HepG2 (cell line): ENCODE measurements at regions not wholly inside any gene's neighbourhood (a gene's known extent, or its start where the extent isn't known, plus 50 kb on each side); places are given as distances from the start of the nearest gene placed in this dataset.

Experiments
- ATAC-seq: fragments of 200-7000 bp; cut with Tn5 transposase; 3 replicates; pipeline ENCODE4 v1.9.1; 2020; ENCODE audit warnings: mild to moderate bottlenecking, moderate library complexity
- BruUV-seq: library from RNA; stranded (reverse); fragments of 400-500 nt; replicated peaks from 2 replicates; lab custom pipeline; 2021; lab: Mats Ljungman, UMichigan
- CTCF ChIA-PET: fragments of 300-600 bp; formaldehyde crosslinking; extraction: SDS; loops from one replicate; lab custom pipeline; 2021; ENCODE audit warnings: low total read pairs, inconsistent platforms, low intra/inter-chr PET ratio; lab: Yijun Ruan, JAX
- POLR2A ChIA-PET: fragments of 350-600 bp; sonication (Branson Sonifier 250); formaldehyde crosslinking; loops from one replicate; lab custom pipeline; 2020; ENCODE audit warnings: antibody characterized with exemption, inconsistent platforms; lab: Yijun Ruan, JAX
- DNase-seq: peaks from one replicate; pipeline ENCODE4 v3.0.0-alpha.2; 2015; ENCODE audit warnings: low spot score
- FAIRE-seq: peaks from 3 replicates; lab custom pipeline; 2011; peaks lifted over from hg19 to GRCh38; lab: Jason Lieb, UNC
- H2AFZ ChIP-seq: one replicate; pipeline ENCODE4 v1.6.1; 2011; ENCODE audit warnings: low read length, inconsistent platforms
- H3K27ac ChIP-seq: fragments of 300-600 bp; 3 replicates; pipeline ENCODE4 v1.8.0; 2011; ENCODE audit warnings: mixed run types, mild to moderate bottlenecking, mixed read lengths, low read length, inconsistent platforms; ENCODE audit not compliant: insufficient read depth; ENCODE audit errors: extremely low read length
- H3K27me3 ChIP-seq, 2 experiments: fragments of 200-600 bp in 1 of 2; 2 replicates in 1 of 2; 3 replicates in 1 of 2; pipeline versions ENCODE4 v1.6.0 to v1.8.0; 2011; ENCODE audit warnings: low read length in 2 of 2, mild to moderate bottlenecking in 2 of 2, moderate library complexity in 2 of 2, inconsistent platforms in 1 of 2; ENCODE audit not compliant: insufficient read depth in 2 of 2, control insufficient read depth in 1 of 2
- H3K36me3 ChIP-seq, 2 experiments: fragments of 200-600 bp in 1 of 2; replicated peaks in 1 of 2; 2 replicates in 1 of 2; 3 replicates in 1 of 2; pipeline versions ENCODE4 v1.5.1 to v1.8.0; 2011; ENCODE audit warnings: low read length in 2 of 2, inconsistent platforms in 1 of 2; ENCODE audit not compliant: insufficient read depth in 2 of 2, control insufficient read depth in 1 of 2
- H3K4me1 ChIP-seq: 2 replicates; pipeline ENCODE4 v1.5.1; 2012; ENCODE audit warnings: low read length, inconsistent platforms; ENCODE audit not compliant: insufficient read depth
- H3K4me2 ChIP-seq: 2 replicates; pipeline ENCODE4 v1.6.0; 2011; ENCODE audit warnings: low read depth, low read length, inconsistent platforms
- H3K4me3 ChIP-seq, 3 experiments: fragments of 200-600 bp in 1 of 3; sonication (generic), shearing (Covaris generic) in 1 of 3; replicated peaks in 1 of 3; 2 replicates each; pipeline ENCODE4 v1.5.1; 2011 to 2016; ENCODE audit warnings: low read length in 3 of 3, inconsistent platforms in 2 of 3, low read depth in 2 of 3, mild to moderate bottlenecking in 2 of 3, control low read depth in 1 of 3, mixed read lengths in 1 of 3; ENCODE audit not compliant: insufficient read depth in 1 of 3
- H3K79me2 ChIP-seq: one replicate; pipeline ENCODE4 v1.6.1; 2011; ENCODE audit warnings: low read length, inconsistent platforms; ENCODE audit not compliant: insufficient read depth
- H3K9ac ChIP-seq: 2 replicates; pipeline ENCODE4 v1.6.0; 2011; ENCODE audit warnings: mild to moderate bottlenecking, low read depth, low read length, inconsistent platforms; ENCODE audit not compliant: insufficient read depth
- H3K9me3 ChIP-seq: 2 replicates; pipeline ENCODE4 v1.5.1; 2012; ENCODE audit warnings: mild to moderate bottlenecking, low read length
- H4K20me1 ChIP-seq: 2 replicates; pipeline ENCODE4 v1.6.0; 2011; ENCODE audit warnings: inconsistent platforms, mild to moderate bottlenecking, low read length, moderate library complexity; ENCODE audit not compliant: insufficient read depth
- CCDC6 ChIP-seq: sonication (generic); formaldehyde crosslinking; IDR thresholded peaks from 2 replicates; pipeline ENCODE4 v1.8.1; 2022; ENCODE audit warnings: mild to moderate bottlenecking, missing genetic modification reagents, moderate library complexity
- CTCF ChIP-seq: sonication (generic); formaldehyde crosslinking; IDR thresholded peaks from 2 replicates; pipeline ENCODE4 v1.5.0; 2020; ENCODE audit warnings: mild to moderate bottlenecking, missing genetic modification reagents, moderate library complexity
- MAFF ChIP-seq: IDR thresholded peaks from 2 replicates; pipeline ENCODE4 v1.6.1; 2011; ENCODE audit warnings: low read depth, low read length, improper control_type of control experiment
- MED8 ChIP-seq: sonication (generic); formaldehyde crosslinking; IDR thresholded peaks from 2 replicates; pipeline ENCODE4 v1.8.1; 2023; ENCODE audit warnings: mild to moderate bottlenecking, missing genetic modification reagents; ENCODE audit not compliant: insufficient replicate concordance
- PHF20 ChIP-seq: sonication (generic); formaldehyde crosslinking; IDR thresholded peaks from 2 replicates; pipeline ENCODE4 v1.5.0; 2020; ENCODE audit warnings: mild to moderate bottlenecking, missing genetic modification reagents
- THAP8 ChIP-seq: sonication (generic); formaldehyde crosslinking; IDR thresholded peaks from 2 replicates; pipeline ENCODE4 v1.5.1; 2020; ENCODE audit warnings: missing genetic modification reagents, mild to moderate bottlenecking, borderline replicate concordance
- ZNF276 ChIP-seq: sonication (generic); formaldehyde crosslinking; IDR thresholded peaks from 2 replicates; pipeline ENCODE4 v1.4.0; 2020; ENCODE audit warnings: mild to moderate bottlenecking, low read depth, missing genetic modification reagents
- ZNF703 ChIP-seq: sonication (generic); formaldehyde crosslinking; IDR thresholded peaks from 2 replicates; pipeline ENCODE4 v1.5.1; 2020; ENCODE audit warnings: missing genetic modification reagents, mild to moderate bottlenecking, moderate library complexity, borderline replicate concordance
- WGBS: methylation state at CpG from one replicate; pipeline ENCODE4 v1.1.6; 2017; ENCODE audit warnings: low lambda C conversion rate; 5-methylcytosine and 5-hydroxymethylcytosine counted together
- in situ Hi-C: cut with HindIII; loops from 2 replicates; pipeline ENCODE4 v1.10.0; 2017; ENCODE audit warnings: low pct_unique_long_range_greater_than_20kb; ENCODE audit not compliant: extremely low pct_ligation_motif_present
- intact Hi-C: fragments of 100-400 bp; cut with micrococcal nuclease; formaldehyde crosslinking; loops from one replicate; pipeline ENCODE4 v1.10.0; 2022; ENCODE audit not compliant: unreplicated experiment

- Histone ChIP-seq H3K79me2 (no peaks in the 10 kb centered on the region), H3K27ac (no peak overlapping the region), H3K4me1 (no peaks in the 10 kb centered on the region), H3K27me3 (no peaks in the 10 kb centered on the region; a peak in 1 of 5 replicates), H3K36me3 (no peaks in the 10 kb centered on the region), H3K9me3 (no peaks in the 10 kb centered on the region), H3K4me2 (no peak overlapping the region), H2AFZ (no peak overlapping the region), H4K20me1 (no peaks in the 10 kb centered on the region), H3K4me3 (no peak overlapping the region), H3K9ac (no peak overlapping the region)
- WGBS: 9% methylated on average over 1 of the region's 1 CpG
- intact Hi-C loops (no loop called here), in situ Hi-C loops (no loop called here)
- no peak for DNase-seq
- TF ChIP-seq ZNF276 (CRISPR knock-in tag): no peak
- TF ChIP-seq MAFF: peak; percentile 32; the same call in 1 of the 2 replicates
- TF ChIP-seq PHF20 (CRISPR knock-in tag): no peak
- POLR2A ChIA-PET: no interaction called here
- ATAC-seq: no peak
- FAIRE-seq: no peak
- CTCF ChIA-PET: no interaction called here
- BruUV-seq: no TSS peak
These were observed 112.9 kb upstream of the JAZF1 start for GRCh38 chr7:28293527-28293835.

- POLR2A ChIA-PET: no interaction called here
- in situ Hi-C loops: no loop called here
These were observed 115.5 kb upstream of the CREB5 start for GRCh38 chr7:28296571-28297483.

More at GRCh38 chr7:28296571-28297483, 115.5 kb upstream of the CREB5 start:
- H3K27ac ChIP-seq: no peak overlapping the region
- ATAC-seq (no peak), DNase-seq (no peak), FAIRE-seq (no peak)
- no peak overlapping the region for H3K9ac ChIP-seq
- BruUV-seq: no TSS peak
- WGBS: 40% methylated on average over 4 of the region's 4 CpGs
- no peaks in the 10 kb centered on the region; a peak in 1 of 5 replicates for H3K27me3 ChIP-seq
- no peaks in the 10 kb centered on the region for H3K9me3 ChIP-seq
- intact Hi-C loops: no loop called here
- CTCF ChIA-PET: no interaction called here
- peak; percentile 34; the same call in 1 of the 2 replicates for TF ChIP-seq CTCF (CRISPR knock-in tag)
- no peak for TF ChIP-seq CCDC6 (CRISPR knock-in tag)
- no peak for TF ChIP-seq ZNF703
- TF ChIP-seq THAP8: no peak
- no peak for TF ChIP-seq MED8 (CRISPR knock-in tag)
- no peaks in the 10 kb centered on the region for H3K36me3 ChIP-seq
- H4K20me1 ChIP-seq: no peaks in the 10 kb centered on the region
- no peaks in the 10 kb centered on the region for H3K4me1 ChIP-seq
- no peaks in the 10 kb centered on the region for H3K79me2 ChIP-seq
- no peak overlapping the region for H3K4me2 ChIP-seq
- no peak overlapping the region for H2AFZ ChIP-seq
- H3K4me3 ChIP-seq: no peak overlapping the region
